MM.1S (cell line): ENCODE measurements at regions not wholly inside any gene's neighbourhood (a gene's known extent, or its start where the extent isn't known, plus 50 kb on each side); places are given as distances from the start of the nearest gene placed in this dataset.

Experiments used
- DNase-seq: peaks from one replicate; pipeline ENCODE4 v3.0.0-alpha.2; 2015
- H2AFZ ChIP-seq: fragments of 300-600 bp; sonication (generic); 2 replicates; pipeline ENCODE4 v1.6.0; 2016; ENCODE audit warnings: antibody characterized with exemption, low read length
- H3F3A ChIP-seq: fragments of 300-600 bp; sonication (generic); 2 replicates; pipeline ENCODE4 v1.6.1; 2016; ENCODE audit warnings: mild to moderate bottlenecking, antibody characterized with exemption, low read length, moderate library complexity, mixed read lengths; ENCODE audit not compliant: insufficient read depth
- H3K27ac ChIP-seq: fragments of 300-600 bp; sonication (generic); 2 replicates; pipeline ENCODE4 v1.5.1; 2016; ENCODE audit warnings: mild to moderate bottlenecking, low read length
- H3K27me3 ChIP-seq: fragments of 300-600 bp; sonication (generic); replicated peaks from 2 replicates; pipeline ENCODE4 v1.6.0; 2016; ENCODE audit warnings: low read length; ENCODE audit not compliant: insufficient read depth
- H3K36me3 ChIP-seq: fragments of 300-600 bp; sonication (generic); replicated peaks from 2 replicates; pipeline ENCODE4 v1.6.1; 2016; ENCODE audit warnings: mild to moderate bottlenecking, low read length, mixed read lengths; ENCODE audit not compliant: insufficient read depth
- H3K4me1 ChIP-seq: fragments of 300-600 bp; sonication (generic); 2 replicates; pipeline ENCODE4 v1.6.1; 2016; ENCODE audit warnings: low read length, mixed read lengths
- H3K4me2 ChIP-seq: fragments of 300-600 bp; sonication (generic); 2 replicates; pipeline ENCODE4 v1.6.0; 2016; ENCODE audit warnings: low read depth, low read length
- H3K4me3 ChIP-seq: fragments of 300-600 bp; sonication (generic); 2 replicates; pipeline ENCODE4 v1.5.1; 2016; ENCODE audit warnings: low read length, mixed read lengths
- H3K79me2 ChIP-seq: fragments of 300-600 bp; sonication (generic); 2 replicates; pipeline ENCODE4 v1.6.1; 2016; ENCODE audit warnings: mixed run types, low read length, mixed read lengths
- H3K9ac ChIP-seq: fragments of 300-600 bp; sonication (generic); 2 replicates; pipeline ENCODE4 v1.6.1; 2016; ENCODE audit warnings: low read length, mixed read lengths
- H3K9me2 ChIP-seq: fragments of 300-600 bp; sonication (generic); replicated peaks from 2 replicates; pipeline ENCODE4 v1.6.1; 2016; ENCODE audit warnings: mild to moderate bottlenecking, low read length, mixed read lengths; ENCODE audit not compliant: insufficient read depth
- H3K9me3 ChIP-seq: fragments of 300-600 bp; sonication (generic); replicated peaks from 2 replicates; pipeline ENCODE4 v1.6.1; 2016; ENCODE audit warnings: mild to moderate bottlenecking, low read length, mixed read lengths; ENCODE audit not compliant: insufficient read depth
- H4K20me1 ChIP-seq: fragments of 300-600 bp; sonication (generic); 2 replicates; pipeline ENCODE4 v1.6.1; 2016; ENCODE audit warnings: mild to moderate bottlenecking, low read length, moderate library complexity, mixed read lengths; ENCODE audit not compliant: insufficient read depth
- CTCF ChIP-seq: fragments of 300-600 bp; sonication (generic); IDR thresholded peaks from 2 replicates; pipeline ENCODE4 v1.5.1; 2016; ENCODE audit warnings: antibody characterized with exemption, low read length, mixed read lengths
- EZH2 ChIP-seq: fragments of 300-600 bp; sonication (generic); optimal IDR thresholded peaks from 2 replicates; pipeline ENCODE3; 2017; ENCODE audit warnings: low read depth, mild to moderate bottlenecking, antibody characterized with exemption, low read length, mixed read lengths
- EZH2phosphoT487 ChIP-seq: fragments of 300-600 bp; sonication (generic); IDR thresholded peaks from 2 replicates; pipeline ENCODE4 v1.6.1; 2018; ENCODE audit warnings: antibody characterized with exemption, low read length

DNA sequence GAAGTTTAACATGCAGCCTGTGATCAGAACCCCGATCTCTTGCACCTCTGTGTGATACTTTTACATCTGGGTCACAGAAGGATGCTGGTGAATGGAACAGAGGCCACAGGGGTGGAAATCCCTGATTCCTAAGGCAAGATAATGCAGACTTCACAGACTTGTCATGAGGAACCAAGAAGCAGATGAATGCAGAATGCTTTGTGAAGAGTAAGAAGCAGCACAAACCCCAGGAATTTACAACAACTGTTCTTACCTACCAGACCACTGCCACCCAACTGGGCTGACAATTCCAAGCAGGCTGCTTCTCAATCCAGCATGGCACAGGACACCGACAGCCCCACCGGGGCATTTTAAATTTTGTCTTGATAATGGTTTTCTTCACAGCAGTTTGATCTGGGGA, 113.2 kb upstream of the CD93 start:
- no peak overlapping the region for H3K27ac ChIP-seq
- no peaks in the 10 kb centered on the region for H3K4me1 ChIP-seq

GRCh38 chr20:23198815-23199214, 112.7 kb upstream of the CD93 start:
- Histone ChIP-seq H3K36me3 (no peaks in the 10 kb centered on the region), H3K9me2 (no peaks in the 10 kb centered on the region), H4K20me1 (no peaks in the 10 kb centered on the region), H3K27ac (no peak overlapping the region), H3K9ac (no peak overlapping the region), H3K4me1 (no peaks in the 10 kb centered on the region), H3K4me2 (no peak overlapping the region), H3K9me3 (no peaks in the 10 kb centered on the region), H3K79me2 (no peaks in the 10 kb centered on the region), H3K4me3 (no peak overlapping the region), H3K27me3 (no peaks in the 10 kb centered on the region), H2AFZ (no peak overlapping the region), H3F3A (no peaks in the 10 kb centered on the region)
- DNase-seq = no peak
- TF ChIP-seq CTCF (no peak), EZH2phosphoT487 (no peak), EZH2 (no peak)

More for the DNA sequence above, 113.2 kb upstream of the CD93 start:
- Histone ChIP-seq H3K9ac (no peak overlapping the region), H4K20me1 (no peaks in the 10 kb centered on the region), H3K4me3 (no peak overlapping the region), H3K27me3 (no peaks in the 10 kb centered on the region), H3K9me3 (no peaks in the 10 kb centered on the region), H3F3A (no peaks in the 10 kb centered on the region), H2AFZ (no peak overlapping the region), H3K4me2 (no peak overlapping the region), H3K9me2 (no peaks in the 10 kb centered on the region), H3K36me3 (no peaks in the 10 kb centered on the region), H3K79me2 (no peaks in the 10 kb centered on the region)
- no peak for DNase-seq
- TF ChIP-seq CTCF (no peak), EZH2 (no peak), EZH2phosphoT487 (no peak)

- Histone ChIP-seq H4K20me1 (no peaks in the 10 kb centered on the region), H3K4me1 (no peaks in the 10 kb centered on the region), H3K9me3 (no peaks in the 10 kb centered on the region), H3K9me2 (no peaks in the 10 kb centered on the region), H2AFZ (no peak overlapping the region), H3K79me2 (no peaks in the 10 kb centered on the region), H3K36me3 (no peaks in the 10 kb centered on the region), H3F3A (no peaks in the 10 kb centered on the region), H3K27ac (no peak overlapping the region), H3K9ac (no peak overlapping the region), H3K4me3 (no peak overlapping the region), H3K27me3 (no peaks in the 10 kb centered on the region), H3K4me2 (no peak overlapping the region)
- TF ChIP-seq EZH2 (no peak), EZH2phosphoT487 (no peak), CTCF (no peak)
- no peak for DNase-seq
Observed at GRCh38 chr20:23197836-23198235, 111.7 kb upstream of the CD93 start.
